B cell (primary cell): ENCODE measurements at regions not wholly inside any gene's neighbourhood (a gene's known extent, or its start where the extent isn't known, plus 50 kb on each side); places are given as distances from the start of the nearest gene placed in this dataset.

Source experiments
- EZH2 ChIP-seq: IDR thresholded peaks from 2 replicates; pipeline ENCODE4 v1.6.1; 2012; ENCODE audit warnings: borderline replicate concordance, low read depth, mild to moderate bottlenecking, moderate library complexity, low read length; ENCODE audit not compliant: insufficient read depth, poor library complexity, severe bottlenecking
- TF ChIP-seq, protein P1 (sequence below): fragments of 200-600 bp; IDR thresholded peaks from one replicate; pipeline ENCODE4 v1.8.0; 2022; ENCODE audit warnings: antibody characterized with exemption, mild to moderate bottlenecking

GRCh38 chr2:83573060-83573459 lies 886.0 kb downstream of the SUCLG1 start:
- TF ChIP-seq, protein P1, sequence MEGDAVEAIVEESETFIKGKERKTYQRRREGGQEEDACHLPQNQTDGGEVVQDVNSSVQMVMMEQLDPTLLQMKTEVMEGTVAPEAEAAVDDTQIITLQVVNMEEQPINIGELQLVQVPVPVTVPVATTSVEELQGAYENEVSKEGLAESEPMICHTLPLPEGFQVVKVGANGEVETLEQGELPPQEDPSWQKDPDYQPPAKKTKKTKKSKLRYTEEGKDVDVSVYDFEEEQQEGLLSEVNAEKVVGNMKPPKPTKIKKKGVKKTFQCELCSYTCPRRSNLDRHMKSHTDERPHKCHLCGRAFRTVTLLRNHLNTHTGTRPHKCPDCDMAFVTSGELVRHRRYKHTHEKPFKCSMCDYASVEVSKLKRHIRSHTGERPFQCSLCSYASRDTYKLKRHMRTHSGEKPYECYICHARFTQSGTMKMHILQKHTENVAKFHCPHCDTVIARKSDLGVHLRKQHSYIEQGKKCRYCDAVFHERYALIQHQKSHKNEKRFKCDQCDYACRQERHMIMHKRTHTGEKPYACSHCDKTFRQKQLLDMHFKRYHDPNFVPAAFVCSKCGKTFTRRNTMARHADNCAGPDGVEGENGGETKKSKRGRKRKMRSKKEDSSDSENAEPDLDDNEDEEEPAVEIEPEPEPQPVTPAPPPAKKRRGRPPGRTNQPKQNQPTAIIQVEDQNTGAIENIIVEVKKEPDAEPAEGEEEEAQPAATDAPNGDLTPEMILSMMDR = no peak
- no peak for TF ChIP-seq EZH2
